Naive thymus-derived CD8-positive, alpha-beta T cell (primary cell): ENCODE measurements at regions not wholly inside any gene's neighbourhood (a gene's known extent, or its start where the extent isn't known, plus 50 kb on each side); places are given as distances from the start of the nearest gene placed in this dataset.

Experiments
- ATAC-seq, 2 donors: fragments of 150-1000 bp; cut with Tn5 transposase in 1 of 2; sonication (Bioruptor Pico), chemical (Tn5 transposase) in 1 of 2; 1 replicate in 1 of 2; 2 replicates in 1 of 2; pipeline ENCODE4 v1.10.0; 2021; ENCODE audit warnings: mild to moderate bottlenecking in 2 of 2, moderate library complexity in 2 of 2
- POLR2A ChIA-PET: fragments of 350-600 bp; sonication (Branson Sonifier 250); formaldehyde crosslinking; loops from one replicate; lab custom pipeline; 2021; ENCODE audit warnings: antibody characterized with exemption; lab: Charles Lee
- DNase-seq, 10 donors: peaks; one replicate each; pipeline versions ENCODE4 v3.0.0 to v3.0.0-alpha.2; 2020 to 2022
- H3K27ac Mint-ChIP-seq, 10 donors: one replicate each; pipeline ENCODE4 v1.8.0; 2020 to 2022; ENCODE audit warnings: mild to moderate bottlenecking in 10 of 10, mixed read lengths in 10 of 10, moderate library complexity in 4 of 10, inconsistent platforms in 1 of 10
- H3K27me3 Mint-ChIP-seq, 5 donors: one replicate each; pipeline ENCODE4 v1.8.0; 2021 to 2022; ENCODE audit warnings: mixed read lengths in 5 of 5
- H3K36me3 Mint-ChIP-seq, 3 donors: one replicate each; pipeline ENCODE4 v1.8.0; 2020 to 2022; ENCODE audit warnings: mixed read lengths in 3 of 3, mild to moderate bottlenecking in 2 of 3, inconsistent platforms in 1 of 3
- H3K4me1 Mint-ChIP-seq, 4 donors: one replicate each; pipeline ENCODE4 v1.8.0; 2021 to 2022; ENCODE audit warnings: mixed read lengths in 4 of 4
- H3K4me3 Mint-ChIP-seq, 10 donors: one replicate each; pipeline ENCODE4 v1.8.0; 2020 to 2022; ENCODE audit warnings: mild to moderate bottlenecking in 10 of 10, mixed read lengths in 10 of 10, moderate library complexity in 6 of 10, inconsistent platforms in 1 of 10
- H3K9me3 Mint-ChIP-seq, 9 donors: one replicate each; pipeline ENCODE4 v1.8.0; 2020 to 2022; ENCODE audit warnings: mixed read lengths in 9 of 9, mild to moderate bottlenecking in 3 of 9, inconsistent platforms in 1 of 9, moderate library complexity in 1 of 9

GRCh38 chr20:52755744-52756143, 216.4 kb upstream of the TSHZ2 start:
- no peak overlapping the region for H3K27ac Mint-ChIP-seq
- ATAC-seq = no peak
- H3K36me3 Mint-ChIP-seq = peaks cover 0 to under 1% (median 0%) of the 10 kb centered on the region in 3 donors
- DNase-seq = no peak
- no peak overlapping the region for H3K4me3 Mint-ChIP-seq
- H3K4me1 Mint-ChIP-seq = no peaks in the 10 kb centered on the region
- peaks cover 0 to 2% (median 0%) of the 10 kb centered on the region in 5 donors for H3K27me3 Mint-ChIP-seq
- POLR2A ChIA-PET = no interaction called here
- H3K9me3 Mint-ChIP-seq = peaks cover 0 to 2% (median 0%) of the 10 kb centered on the region in 9 donors

GRCh38 chr20:52754366-52754765, 217.8 kb upstream of the TSHZ2 start:
- Mint-ChIP-seq H3K27me3 (peaks cover 0 to 3% (median 0%) of the 10 kb centered on the region in 5 donors), H3K4me1 (no peaks in the 10 kb centered on the region), H3K27ac (no peak overlapping the region), H3K4me3 (no peak overlapping the region), H3K9me3 (peaks cover 0 to 2% (median 0%) of the 10 kb centered on the region in 9 donors), H3K36me3 (no peaks in the 10 kb centered on the region)
- POLR2A ChIA-PET = no interaction called here
- DNase-seq = no peak
- ATAC-seq = no peak

GRCh38 chr20:52752023-52752422, 220.1 kb upstream of the TSHZ2 start:
- Mint-ChIP-seq H3K36me3 (no peaks in the 10 kb centered on the region), H3K27ac (no peak overlapping the region), H3K4me3 (no peak overlapping the region), H3K27me3 (peaks cover 0 to 3% (median 0%) of the 10 kb centered on the region in 5 donors), H3K9me3 (peaks cover 0 to 2% (median 0%) of the 10 kb centered on the region in 9 donors), H3K4me1 (no peaks in the 10 kb centered on the region)
- DNase-seq = no peak
- no peak for ATAC-seq
- POLR2A ChIA-PET = interaction anchor here (0.6 kb wide), 1 partner anchor 363 kb away, joined by 3 read pairs; no protein-coding TSS in a partner anchor

- Mint-ChIP-seq H3K27me3 (peaks cover 0 to 3% (median 0%) of the 10 kb centered on the region in 5 donors), H3K36me3 (no peaks in the 10 kb centered on the region), H3K4me1 (no peaks in the 10 kb centered on the region), H3K27ac (no peak overlapping the region), H3K9me3 (peaks cover 0 to 2% (median 0%) of the 10 kb centered on the region in 9 donors), H3K4me3 (no peak overlapping the region)
- DNase-seq (no peak), ATAC-seq (no peak)
- POLR2A ChIA-PET = interaction anchor here (0.6 kb wide), 1 partner anchor 363 kb away, joined by 3 read pairs; no protein-coding TSS in a partner anchor
These were observed 220.6 kb upstream of the TSHZ2 start for GRCh38 chr20:52751571-52751970.

- Mint-ChIP-seq H3K27ac (no peak overlapping the region), H3K4me3 (no peak overlapping the region), H3K27me3 (peaks cover 0 to 7% (median 0%) of the 10 kb centered on the region in 5 donors), H3K36me3 (no peaks in the 10 kb centered on the region), H3K9me3 (peaks cover 0 to 2% (median 0%) of the 10 kb centered on the region in 9 donors), H3K4me1 (no peaks in the 10 kb centered on the region)
- DNase-seq = no peak
- ATAC-seq = no peak
- POLR2A ChIA-PET = no interaction called here
These were observed 222.2 kb upstream of the TSHZ2 start for GRCh38 chr20:52749938-52750337.

GRCh38 chr20:52748990-52749389, 223.2 kb upstream of the TSHZ2 start:
- no peak overlapping the region for H3K4me3 Mint-ChIP-seq
- no peaks in the 10 kb centered on the region for H3K36me3 Mint-ChIP-seq
- no peak overlapping the region for H3K27ac Mint-ChIP-seq
- DNase-seq = no peak
- H3K9me3 Mint-ChIP-seq = peaks cover 0 to 2% (median 0%) of the 10 kb centered on the region in 9 donors
- peaks cover 0 to under 1% (median 0%) of the 10 kb centered on the region in 4 donors for H3K4me1 Mint-ChIP-seq
- H3K27me3 Mint-ChIP-seq = peaks cover 0 to 8% (median 3%) of the 10 kb centered on the region in 5 donors
- no peak for ATAC-seq
- POLR2A ChIA-PET = no interaction called here

- ATAC-seq (no peak), DNase-seq (no peak)
- Mint-ChIP-seq H3K27ac (no peak overlapping the region), H3K36me3 (no peaks in the 10 kb centered on the region), H3K9me3 (peaks cover 0 to 2% (median 0%) of the 10 kb centered on the region in 9 donors), H3K4me3 (no peak overlapping the region), H3K4me1 (peaks cover 0 to 2% (median 0%) of the 10 kb centered on the region in 4 donors), H3K27me3 (peaks cover 1 to 14% (median 9%) of the 10 kb centered on the region in 5 donors)
- POLR2A ChIA-PET = no interaction called here
These were observed 223.7 kb upstream of the TSHZ2 start for GRCh38 chr20:52748285-52748932.

GRCh38 chr20:52747845-52748284, 224.3 kb upstream of the TSHZ2 start:
- H3K36me3 Mint-ChIP-seq = no peaks in the 10 kb centered on the region
- peaks cover 1 to 17% (median 10%) of the 10 kb centered on the region in 5 donors for H3K27me3 Mint-ChIP-seq
- ATAC-seq (no peak), DNase-seq (no peak)
- no peak overlapping the region for H3K27ac Mint-ChIP-seq
- peaks cover 0 to 2% (median 0%) of the 10 kb centered on the region in 4 donors for H3K4me1 Mint-ChIP-seq
- no peak overlapping the region for H3K4me3 Mint-ChIP-seq
- POLR2A ChIA-PET = no interaction called here
- H3K9me3 Mint-ChIP-seq = peaks cover 0 to 2% (median 0%) of the 10 kb centered on the region in 9 donors

- H3K4me1 Mint-ChIP-seq = peaks cover 0 to 2% (median 0%) of the 10 kb centered on the region in 4 donors
- no peaks in the 10 kb centered on the region for H3K36me3 Mint-ChIP-seq
- H3K27me3 Mint-ChIP-seq = peaks cover 1 to 17% (median 12%) of the 10 kb centered on the region in 5 donors
- H3K4me3 Mint-ChIP-seq = no peak overlapping the region
- no peak overlapping the region for H3K27ac Mint-ChIP-seq
- DNase-seq = no peak
- no peak for ATAC-seq
- peaks cover 0 to 2% (median 0%) of the 10 kb centered on the region in 9 donors for H3K9me3 Mint-ChIP-seq
- POLR2A ChIA-PET = no interaction called here
These were observed 225.4 kb upstream of the TSHZ2 start for GRCh38 chr20:52746770-52747169.

GRCh38 chr20:52746190-52746589, 226.0 kb upstream of the TSHZ2 start:
- no peak overlapping the region for H3K27ac Mint-ChIP-seq
- H3K4me1 Mint-ChIP-seq = peaks cover 0 to 2% (median 0%) of the 10 kb centered on the region in 4 donors
- POLR2A ChIA-PET = no interaction called here
- H3K27me3 Mint-ChIP-seq = peaks cover 1 to 20% (median 12%) of the 10 kb centered on the region in 5 donors
- ATAC-seq (no peak), DNase-seq (no peak)
- H3K4me3 Mint-ChIP-seq = no peak overlapping the region
- H3K36me3 Mint-ChIP-seq = no peaks in the 10 kb centered on the region
- peaks cover 0 to 2% (median 0%) of the 10 kb centered on the region in 9 donors for H3K9me3 Mint-ChIP-seq

GRCh38 chr20:52744441-52744840, 227.7 kb upstream of the TSHZ2 start:
- ATAC-seq = no peak
- Mint-ChIP-seq H3K4me1 (peaks cover 0 to 2% (median 0%) of the 10 kb centered on the region in 4 donors), H3K27ac (no peak overlapping the region), H3K4me3 (no peak overlapping the region), H3K36me3 (no peaks in the 10 kb centered on the region), H3K27me3 (peaks cover 1 to 37% (median 13%) of the 10 kb centered on the region in 5 donors), H3K9me3 (no peaks in the 10 kb centered on the region)
- POLR2A ChIA-PET = no interaction called here
- DNase-seq = no peak

GRCh38 chr20:52738081-52738480, 234.1 kb upstream of the TSHZ2 start:
- no peak for DNase-seq
- H3K4me3 Mint-ChIP-seq = no peak overlapping the region
- H3K27me3 Mint-ChIP-seq = peaks cover 3 to 24% (median 6%) of the 10 kb centered on the region in 5 donors
- no peaks in the 10 kb centered on the region for H3K36me3 Mint-ChIP-seq
- POLR2A ChIA-PET = no interaction called here
- ATAC-seq = no peak
- no peak overlapping the region for H3K27ac Mint-ChIP-seq
- H3K4me1 Mint-ChIP-seq = no peaks in the 10 kb centered on the region
- H3K9me3 Mint-ChIP-seq = no peaks in the 10 kb centered on the region

GRCh38 chr20:52736507-52736906, 235.7 kb upstream of the TSHZ2 start:
- Mint-ChIP-seq H3K27ac (no peak overlapping the region), H3K27me3 (peaks cover 0 to 28% (median 3%) of the 10 kb centered on the region in 5 donors), H3K4me3 (no peak overlapping the region), H3K4me1 (peaks cover 0 to 2% (median 0%) of the 10 kb centered on the region in 4 donors), H3K9me3 (no peaks in the 10 kb centered on the region), H3K36me3 (no peaks in the 10 kb centered on the region)
- DNase-seq (no peak), ATAC-seq (no peak)
- POLR2A ChIA-PET = interaction anchor here (0.6 kb wide), 1 partner anchor 763 kb away, joined by 3 read pairs; no protein-coding TSS in a partner anchor
